Astrocyte of the spinal cord (primary cell): ENCODE measurements at regions not wholly inside any gene's neighbourhood (a gene's known extent, or its start where the extent isn't known, plus 50 kb on each side); places are given as distances from the start of the nearest gene placed in this dataset.

Source experiments
- DNase-seq: peaks from one replicate; pipeline ENCODE4 v3.0.0; 2011; ENCODE audit warnings: low read depth, low spot score
- H3K4me3 ChIP-seq: 2 replicates; pipeline ENCODE4 v1.5.1; 2011; ENCODE audit warnings: low read depth, mild to moderate bottlenecking, low read length, moderate library complexity
- in situ Hi-C: cut with HindIII; loops from 2 replicates; pipeline ENCODE4 v1.10.0; 2017; ENCODE audit warnings: low sequenced_read_pairs
- TF ChIP-seq, protein P1 (sequence below): IDR thresholded peaks from 2 replicates; pipeline ENCODE4 v1.5.1; 2012; ENCODE audit warnings: low read depth, mild to moderate bottlenecking, low read length, inconsistent platforms

DNA sequence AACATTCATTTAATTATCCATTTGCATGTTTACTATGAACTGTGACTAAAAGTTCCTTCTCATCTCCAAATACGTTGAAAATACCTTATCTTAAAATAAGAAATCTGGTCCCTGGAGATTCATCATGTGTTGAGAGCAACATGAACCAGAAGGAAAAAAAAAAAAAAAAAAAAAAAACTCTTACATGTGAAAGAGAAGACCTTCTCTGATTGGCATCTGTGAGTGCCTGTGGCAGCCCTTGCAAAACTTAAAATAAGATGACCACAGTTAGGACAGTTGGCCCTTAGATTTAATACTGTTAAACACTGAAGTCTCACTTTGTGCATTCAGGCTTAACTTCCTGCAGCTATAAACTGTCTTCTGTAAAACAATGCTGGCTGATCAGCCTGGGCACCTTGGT lies 1395.2 kb upstream of the ADGRL4 start:
- in situ Hi-C loops = no loop called here

DNA sequence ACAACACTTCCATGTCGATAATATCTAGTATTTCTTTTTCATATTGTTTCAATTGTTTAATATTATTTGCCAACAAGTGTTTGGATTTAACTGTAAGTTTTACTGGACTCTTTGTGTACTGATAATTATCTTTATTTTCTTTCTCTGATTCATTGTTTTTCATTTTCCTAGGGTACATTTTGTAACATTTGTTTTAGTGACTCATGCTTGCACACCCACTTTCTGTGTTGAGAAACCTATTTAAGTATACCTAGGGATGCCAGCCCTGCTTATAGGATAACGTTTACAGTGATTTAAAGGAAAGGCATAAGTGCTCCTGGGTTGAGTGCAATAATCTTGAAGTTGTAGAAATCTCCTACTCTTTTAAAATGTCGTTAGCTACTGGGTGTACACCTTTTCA lies 1386.0 kb upstream of the ADGRL4 start:
- in situ Hi-C loops = no loop called here
- TF ChIP-seq, protein P1, sequence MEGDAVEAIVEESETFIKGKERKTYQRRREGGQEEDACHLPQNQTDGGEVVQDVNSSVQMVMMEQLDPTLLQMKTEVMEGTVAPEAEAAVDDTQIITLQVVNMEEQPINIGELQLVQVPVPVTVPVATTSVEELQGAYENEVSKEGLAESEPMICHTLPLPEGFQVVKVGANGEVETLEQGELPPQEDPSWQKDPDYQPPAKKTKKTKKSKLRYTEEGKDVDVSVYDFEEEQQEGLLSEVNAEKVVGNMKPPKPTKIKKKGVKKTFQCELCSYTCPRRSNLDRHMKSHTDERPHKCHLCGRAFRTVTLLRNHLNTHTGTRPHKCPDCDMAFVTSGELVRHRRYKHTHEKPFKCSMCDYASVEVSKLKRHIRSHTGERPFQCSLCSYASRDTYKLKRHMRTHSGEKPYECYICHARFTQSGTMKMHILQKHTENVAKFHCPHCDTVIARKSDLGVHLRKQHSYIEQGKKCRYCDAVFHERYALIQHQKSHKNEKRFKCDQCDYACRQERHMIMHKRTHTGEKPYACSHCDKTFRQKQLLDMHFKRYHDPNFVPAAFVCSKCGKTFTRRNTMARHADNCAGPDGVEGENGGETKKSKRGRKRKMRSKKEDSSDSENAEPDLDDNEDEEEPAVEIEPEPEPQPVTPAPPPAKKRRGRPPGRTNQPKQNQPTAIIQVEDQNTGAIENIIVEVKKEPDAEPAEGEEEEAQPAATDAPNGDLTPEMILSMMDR = no peak
- no peak overlapping the region for H3K4me3 ChIP-seq
- DNase-seq = no peak

More for the DNA sequence above, 1395.2 kb upstream of the ADGRL4 start:
- TF ChIP-seq, protein P1 = no peak
- H3K4me3 ChIP-seq = no peak overlapping the region
- no peak for DNase-seq

DNA sequence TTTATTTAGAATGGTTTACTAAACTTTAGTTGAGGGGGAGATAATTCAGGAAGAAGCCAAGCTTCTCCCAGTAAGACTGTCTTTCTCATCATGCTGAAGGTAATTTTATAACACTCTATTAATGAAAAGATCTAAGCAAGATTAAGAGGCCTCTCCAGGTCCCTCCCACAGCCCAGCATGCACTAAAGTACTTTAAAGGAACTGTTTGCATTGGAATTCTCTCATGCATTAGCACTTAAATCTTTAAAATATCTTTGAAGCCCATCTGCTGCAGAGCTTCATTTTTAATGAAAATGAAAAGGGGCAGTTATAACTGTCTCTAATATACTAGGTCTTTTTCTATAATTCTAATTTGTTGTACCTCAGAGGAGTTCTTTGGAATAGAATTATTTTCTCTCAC lies 1379.1 kb upstream of the ADGRL4 start:
- TF ChIP-seq, protein P1 = no peak
- DNase-seq = no peak
- in situ Hi-C loops = no loop called here
- no peak overlapping the region for H3K4me3 ChIP-seq

DNA sequence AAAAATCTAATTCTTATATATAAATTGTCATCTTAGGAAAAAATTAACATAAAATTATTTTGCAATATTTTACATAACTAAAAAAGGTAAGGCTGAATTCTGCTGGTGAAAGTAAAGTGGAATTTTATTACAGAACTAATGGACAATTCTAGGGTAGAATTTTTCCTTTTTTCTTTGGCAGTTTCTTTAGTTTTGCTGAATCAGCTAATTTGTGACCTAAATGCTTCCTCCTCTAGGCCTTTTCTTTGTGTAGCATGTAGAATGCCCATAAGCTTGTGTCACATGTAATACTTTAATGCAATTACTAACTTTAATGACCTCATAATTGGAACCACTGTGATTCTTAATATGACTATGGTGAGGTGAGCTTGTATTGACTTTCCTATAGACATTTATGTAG lies 1378.4 kb upstream of the ADGRL4 start:
- in situ Hi-C loops = no loop called here
- no peak overlapping the region for H3K4me3 ChIP-seq
- TF ChIP-seq, protein P1 = no peak
- DNase-seq = no peak

DNA sequence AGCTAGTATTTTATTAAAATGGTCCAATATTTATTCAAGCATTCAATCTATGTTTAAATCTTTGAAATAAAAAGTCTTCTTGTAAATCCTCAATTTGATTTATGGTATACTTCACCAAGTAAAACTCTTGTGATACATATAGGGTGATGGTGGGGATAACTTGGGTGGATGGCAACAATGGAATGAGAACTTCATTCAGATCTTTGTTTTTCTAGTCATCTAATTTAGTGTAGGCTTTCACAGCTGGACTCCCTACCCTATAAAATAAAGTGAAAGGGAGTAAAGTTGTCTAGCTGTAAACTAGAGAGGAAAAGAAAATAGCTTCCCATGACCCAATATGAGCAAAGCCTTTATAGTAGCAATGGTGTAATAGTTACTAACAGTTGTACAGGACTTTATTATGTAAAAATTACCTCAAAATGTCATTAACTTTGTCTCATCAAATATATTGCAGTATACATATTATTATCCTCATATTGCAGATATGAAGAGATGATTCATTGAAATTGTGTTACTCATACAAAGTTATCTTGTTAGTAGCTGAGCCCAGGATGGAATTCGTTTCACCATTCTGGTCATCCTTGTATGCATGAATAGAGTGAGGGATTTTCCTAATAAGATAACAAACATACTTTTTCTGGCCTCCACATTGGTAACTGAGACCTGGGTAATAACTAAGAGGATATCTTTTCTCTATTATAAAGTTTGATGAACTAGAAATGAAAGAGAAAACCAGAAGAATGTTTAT lies 1377.7 kb upstream of the ADGRL4 start:
- TF ChIP-seq, protein P1 = no peak
- no peak overlapping the region for H3K4me3 ChIP-seq
- in situ Hi-C loops = no loop called here
- no peak for DNase-seq

DNA sequence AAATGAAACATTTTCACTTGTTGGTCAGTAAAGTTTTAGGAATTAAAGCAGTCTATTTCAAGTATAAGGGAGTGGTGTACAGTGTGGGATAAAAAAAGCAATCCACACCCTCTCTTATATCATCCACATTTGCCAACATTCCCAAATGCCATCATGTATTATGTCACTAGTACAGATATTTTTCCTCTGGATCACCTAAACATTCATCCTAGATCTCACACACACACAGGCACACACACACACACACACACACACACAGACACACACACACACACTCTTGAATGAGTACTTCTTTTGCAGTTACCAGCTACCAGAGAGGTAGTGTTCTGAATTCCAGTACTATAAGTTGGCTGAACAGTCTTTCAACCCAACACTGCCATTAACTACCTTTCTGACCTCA lies 1369.1 kb upstream of the ADGRL4 start:
- TF ChIP-seq, protein P1 = no peak
- in situ Hi-C loops = no loop called here
- no peak overlapping the region for H3K4me3 ChIP-seq
- DNase-seq = peak; percentile 61
